Heart left ventricle (tissue), 16 donors: ENCODE measurements at regions not wholly inside any gene's neighbourhood (a gene's known extent, or its start where the extent isn't known, plus 50 kb on each side); places are given as distances from the start of the nearest gene placed in this dataset.

Experiments
- ATAC-seq, 4 donors: fragments of 200-7000 bp; cut with Tn5 transposase; one replicate each; pipeline ENCODE4 v1.9.1; 2020 to 2022; ENCODE audit warnings: moderate library complexity in 4 of 4, mild to moderate bottlenecking in 3 of 4, moderate number of reproducible peaks in 1 of 4
- DNase-seq, 5 donors: peaks; one replicate each; pipeline ENCODE4 v3.0.0-alpha.2; 2020
- H3K27ac ChIP-seq, 12 donors: fragments of 200-600 bp; sonication (generic) in 4 of 12; one replicate each; pipeline versions ENCODE4 v1.5.0 to v1.8.0; 2016 to 2022; ENCODE audit warnings: mild to moderate bottlenecking in 2 of 12
- H3K27me3 ChIP-seq, 9 donors: fragments of 200-600 bp; sonication (generic) in 2 of 9; one replicate each; pipeline versions ENCODE4 v1.5.1 to v1.8.0; 2016 to 2022; ENCODE audit warnings: mild to moderate bottlenecking in 3 of 9
- H3K36me3 ChIP-seq, 9 donors: fragments of 200-600 bp; sonication (generic) in 2 of 9; one replicate each; pipeline versions ENCODE4 v1.5.0 to v1.8.0; 2018 to 2022; ENCODE audit warnings: mild to moderate bottlenecking in 2 of 9
- H3K4me1 ChIP-seq, 12 donors: fragments of 200-600 bp; sonication (generic) in 4 of 12; one replicate each; pipeline versions ENCODE4 v1.5.0 to v1.8.0; 2016 to 2022; ENCODE audit warnings: mild to moderate bottlenecking in 3 of 12
- H3K4me3 ChIP-seq, 12 donors: fragments of 200-600 bp; sonication (generic) in 4 of 12; one replicate each; pipeline versions ENCODE4 v1.5.0 to v1.8.0; 2017 to 2022; ENCODE audit warnings: mild to moderate bottlenecking in 9 of 12, moderate library complexity in 4 of 12
- H3K9me3 ChIP-seq, 12 donors: fragments of 200-600 bp; sonication (generic) in 4 of 12; one replicate each; pipeline versions ENCODE4 v1.5.0 to v1.8.0; 2016 to 2022; ENCODE audit warnings: mild to moderate bottlenecking in 1 of 12
- POLR2A ChIP-seq, 2 donors: fragments of 450-650 bp; IDR thresholded peaks; one replicate each; pipeline ENCODE4 v1.6.1; 2017; ENCODE audit warnings: antibody characterized with exemption in 2 of 2, mild to moderate bottlenecking in 2 of 2, moderate library complexity in 2 of 2
- whole genome bisulfite sequencing, 4 donors: extraction: QIAGEN DNeasy Blood & Tissue Kit in 2 of 4; methylation state at CpG; one replicate each; pipeline versions ENCODE4 v1.1.5 to v1.1.7; 2013 to 2018; 5-methylcytosine and 5-hydroxymethylcytosine counted together
- intact Hi-C, 10 donors: fragments of 100-400 bp; cut with DNase I; formaldehyde crosslinking; loops; one replicate each; pipeline versions ENCODE4 v1.11.1 to v1.14.2; 2022
- TF ChIP-seq, protein P1 (sequence below), 12 donors: fragments of 200-600 bp; sonication (generic) in 4 of 12; IDR thresholded peaks; one replicate each; pipeline versions ENCODE4 v1.5.0 to v1.8.0; 2018 to 2022; ENCODE audit warnings: antibody characterized with exemption in 12 of 12, mild to moderate bottlenecking in 5 of 12
- donor health status: ischemic (EF 13 %, LVEDD 7.1; RV severe dilation, severe dysfunction).
- donor health status: healthy with polysubstance abuse.
- donor health status: DM: no; HTN: yes; CAD: no.
- donor health status: DM: no; HTN: no; CAD: no.
- donor health status: ischemic (EF 25% LVEDD 6.9; RV normal size, moderate dysfunction).
- donor health status: ischemic (EF 25% LVEDD 5.7; RV mildly dilated, moderate dysfunction).
- donor health status: healthy.
- donor health status: DM: yes; HTN: yes; CAD: no.
- donor health status: ischemic (EF 35%, LVEDD 5.7; RV mildly dilated, moderate dysfunction).
- donor health status: nonischemic (EF 11% LVEDD 7.7; RV severe dilation, severe dysfunction).
- donor health status: DM: yes; HTN: yes; CAD: no.
- donor health status: PGD.
- donor health status: ischemic (EF 29% LVEDD 5.4; RV normal size, mild dysfunction).
- donor health status: nonischemic (EF 23%, LVEDD 6.1; RV moderate dilation, normal function).

DNA sequence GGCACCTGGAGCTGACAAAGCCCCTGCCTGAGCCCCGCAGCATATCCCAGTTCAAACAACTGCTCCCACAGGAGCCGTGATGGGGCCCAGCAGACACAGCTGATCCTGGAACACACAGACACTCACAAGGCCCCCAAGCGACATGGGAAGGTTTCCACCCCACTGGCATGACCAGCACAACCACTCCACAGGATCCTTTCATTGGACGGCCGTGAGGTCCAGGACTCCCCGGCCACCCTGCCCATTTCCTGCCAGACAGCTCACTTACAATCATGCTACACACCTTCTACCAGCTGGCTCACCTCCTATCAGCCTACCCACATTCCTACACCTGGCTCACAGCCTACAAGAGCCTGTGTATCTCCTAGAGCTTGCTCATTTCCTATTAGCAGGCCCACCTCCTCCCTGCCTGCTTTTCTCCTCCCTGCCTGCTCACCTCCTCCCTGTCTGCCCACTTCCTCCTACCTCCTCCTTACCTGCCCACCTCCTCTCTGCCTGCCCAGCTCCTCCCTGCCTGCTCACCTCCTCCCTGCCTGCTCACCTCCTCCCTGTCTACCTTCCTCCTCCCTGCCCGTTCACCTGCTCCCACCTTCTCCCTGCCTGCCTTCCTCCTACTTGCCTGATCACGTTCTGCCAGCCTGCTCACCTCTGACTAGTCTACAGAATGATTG, 73.9 kb downstream of the MATN1 start:
- ATAC-seq: no peak

DNA sequence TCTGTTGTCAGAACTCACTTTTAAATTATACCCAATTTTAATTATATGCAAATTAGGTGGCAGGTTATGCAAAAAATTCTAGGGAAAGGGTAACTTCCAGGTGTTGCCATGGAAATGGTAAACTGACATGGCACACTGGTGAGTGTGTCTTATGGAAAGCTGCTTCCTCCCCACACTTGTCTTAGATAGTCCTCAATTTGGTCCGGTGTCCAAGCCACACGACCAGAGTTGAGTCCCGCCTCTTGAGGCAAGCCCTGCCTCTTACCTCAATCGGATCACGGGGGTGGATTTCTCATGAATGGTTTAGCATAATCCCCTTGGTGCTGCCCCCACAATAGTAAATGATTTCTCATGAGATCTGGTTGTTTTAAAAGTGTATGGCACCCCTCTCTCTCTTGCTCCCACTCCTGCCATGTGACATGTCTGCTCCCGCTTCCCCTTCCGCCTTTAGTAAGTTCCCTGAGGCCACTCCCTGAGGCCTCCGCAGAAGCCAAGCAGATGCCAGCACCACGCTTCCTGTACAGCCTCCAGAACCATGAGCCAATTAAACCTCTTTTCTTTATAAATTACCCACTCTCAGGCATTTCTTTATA, 74.9 kb downstream of the MATN1 start:
- Histone ChIP-seq H3K27me3 (peaks cover 0 to 42% (median 10%) of the 10 kb centered on the region in 9 donors), H3K9me3 (no peaks in the 10 kb centered on the region), H3K4me1 (no peaks in the 10 kb centered on the region), H3K36me3 (no peaks in the 10 kb centered on the region), H3K27ac (no peak overlapping the region), H3K4me3 (no peak overlapping the region)
- WGBS, 4 donors: 69 to 74% (median 72%) methylated on average over 9 of the region's 9 CpGs
- no peak for ATAC-seq
- intact Hi-C loops: no loop called here
- TF ChIP-seq POLR2A (IDR thresholded peaks at IDR 0.05): no peak
- TF ChIP-seq, protein P1, sequence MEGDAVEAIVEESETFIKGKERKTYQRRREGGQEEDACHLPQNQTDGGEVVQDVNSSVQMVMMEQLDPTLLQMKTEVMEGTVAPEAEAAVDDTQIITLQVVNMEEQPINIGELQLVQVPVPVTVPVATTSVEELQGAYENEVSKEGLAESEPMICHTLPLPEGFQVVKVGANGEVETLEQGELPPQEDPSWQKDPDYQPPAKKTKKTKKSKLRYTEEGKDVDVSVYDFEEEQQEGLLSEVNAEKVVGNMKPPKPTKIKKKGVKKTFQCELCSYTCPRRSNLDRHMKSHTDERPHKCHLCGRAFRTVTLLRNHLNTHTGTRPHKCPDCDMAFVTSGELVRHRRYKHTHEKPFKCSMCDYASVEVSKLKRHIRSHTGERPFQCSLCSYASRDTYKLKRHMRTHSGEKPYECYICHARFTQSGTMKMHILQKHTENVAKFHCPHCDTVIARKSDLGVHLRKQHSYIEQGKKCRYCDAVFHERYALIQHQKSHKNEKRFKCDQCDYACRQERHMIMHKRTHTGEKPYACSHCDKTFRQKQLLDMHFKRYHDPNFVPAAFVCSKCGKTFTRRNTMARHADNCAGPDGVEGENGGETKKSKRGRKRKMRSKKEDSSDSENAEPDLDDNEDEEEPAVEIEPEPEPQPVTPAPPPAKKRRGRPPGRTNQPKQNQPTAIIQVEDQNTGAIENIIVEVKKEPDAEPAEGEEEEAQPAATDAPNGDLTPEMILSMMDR (IDR thresholded peaks at IDR 0.05): no peak
- no peak for DNase-seq

More for the DNA sequence above, 73.9 kb downstream of the MATN1 start:
- Histone ChIP-seq H3K27me3 (peaks cover 0 to 35% (median 10%) of the 10 kb centered on the region in 9 donors), H3K36me3 (no peaks in the 10 kb centered on the region), H3K9me3 (no peaks in the 10 kb centered on the region), H3K27ac (no peak overlapping the region), H3K4me3 (no peak overlapping the region), H3K4me1 (no peaks in the 10 kb centered on the region)
- intact Hi-C loops: no loop called here
- DNase-seq: no peak
- TF ChIP-seq, protein P1 (IDR thresholded peaks at IDR 0.05): no peak
- no peak for TF ChIP-seq POLR2A (IDR thresholded peaks at IDR 0.05)
- whole genome bisulfite sequencing, 4 donors: 53 to 61% (median 58%) methylated on average over 8 of the region's 8 CpGs

DNA sequence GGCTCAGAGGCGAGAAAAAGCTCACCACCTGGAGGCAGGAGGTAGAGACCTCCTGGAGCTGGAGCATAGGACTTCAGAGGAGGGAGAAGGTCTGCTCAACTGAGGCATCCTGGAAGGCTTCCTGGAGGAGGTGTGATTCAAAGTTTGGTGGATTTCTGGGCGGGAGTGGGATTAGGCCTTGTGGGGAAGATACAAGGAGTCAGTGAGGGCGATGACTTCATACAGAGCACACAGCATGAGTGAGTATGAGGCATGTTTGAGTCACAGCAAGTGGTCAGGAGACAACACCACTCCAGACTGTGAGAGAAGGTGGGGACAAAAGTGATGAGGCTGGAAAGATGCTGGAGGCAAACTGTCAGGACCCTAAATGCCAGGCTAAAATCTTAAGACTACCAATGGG, 77.6 kb downstream of the MATN1 start:
- ATAC-seq: no peak
- H3K27me3 ChIP-seq: peaks cover 0 to 39% (median 10%) of the 10 kb centered on the region in 9 donors

More for the DNA sequence above, 77.6 kb downstream of the MATN1 start:
- TF ChIP-seq POLR2A (IDR thresholded peaks at IDR 0.05): no peak
- TF ChIP-seq, protein P1 (IDR thresholded peaks at IDR 0.05): no peak
- Histone ChIP-seq H3K27ac (no peak overlapping the region), H3K9me3 (no peaks in the 10 kb centered on the region), H3K4me3 (no peak overlapping the region), H3K36me3 (no peaks in the 10 kb centered on the region), H3K4me1 (no peaks in the 10 kb centered on the region)
- intact Hi-C loops: no loop called here
- peak in 1 of 5 donors; percentile 2 for DNase-seq
- WGBS, 4 donors: 44 to 58% (median 49%) methylated on average over 3 of the region's 3 CpGs
